SK-N-SH (cell line): ENCODE measurements at regions not wholly inside any gene's neighbourhood (a gene's known extent, or its start where the extent isn't known, plus 50 kb on each side); places are given as distances from the start of the nearest gene placed in this dataset.

Source experiments
- CTCF ChIA-PET: fragments of 300-600, 350-600 bp; formaldehyde crosslinking; extraction: SDS; loops from one replicate; lab custom pipeline; 2021; lab: Yijun Ruan, JAX
- POLR2A ChIA-PET: fragments of 350-600 bp; sonication (Branson Sonifier 250); formaldehyde crosslinking; extraction: SDS; loops from one replicate; lab custom pipeline; 2020; ENCODE audit warnings: antibody characterized with exemption, inconsistent platforms; lab: Yijun Ruan, JAX
- DNase-seq: peaks from one replicate; pipeline ENCODE4 v3.0.0; 2012
- H2AFZ ChIP-seq: fragments of 200-600 bp; sonication (generic); 2 replicates; pipeline ENCODE4 v1.8.1; 2016; ENCODE audit warnings: antibody characterized with exemption, mild to moderate bottlenecking, low read depth
- H3F3A ChIP-seq: fragments of 200-600 bp; sonication (generic); replicated peaks from 2 replicates; pipeline ENCODE3; 2016; ENCODE audit warnings: antibody characterized with exemption, mild to moderate bottlenecking; ENCODE audit not compliant: insufficient read depth
- H3K27ac ChIP-seq, 2 experiments: fragments of 200-500 bp in 1 of 2; fragments of 200-600 bp in 1 of 2; sonication (Bioruptor generic) in 1 of 2; sonication (generic), shearing (Covaris generic) in 1 of 2; 2 replicates each; pipeline versions ENCODE4 v1.5.1 to v1.6.1; 2014 to 2016; ENCODE audit warnings: low read depth in 2 of 2, inconsistent platforms in 1 of 2, low read length in 1 of 2, mild to moderate bottlenecking in 1 of 2, mixed read lengths in 1 of 2
- H3K27me3 ChIP-seq: fragments of 200-600 bp; sonication (generic), shearing (Covaris generic); 2 replicates; pipeline ENCODE4 v1.6.1; 2016; ENCODE audit warnings: mixed run types; ENCODE audit not compliant: insufficient read depth
- H3K36me3 ChIP-seq, 2 experiments: fragments of 200-500 bp in 1 of 2; fragments of 200-600 bp in 1 of 2; sonication (Bioruptor generic) in 1 of 2; sonication (generic) in 1 of 2; replicated peaks in 1 of 2; 2 replicates each; pipeline versions ENCODE3 to v1.5.1; 2014 to 2016; ENCODE audit warnings: low read length in 1 of 2, mild to moderate bottlenecking in 1 of 2; ENCODE audit not compliant: insufficient read depth in 2 of 2, control insufficient read depth in 1 of 2
- H3K4me1 ChIP-seq, 2 experiments: fragments of 200-500 bp in 1 of 2; fragments of 200-600 bp in 1 of 2; sonication (Bioruptor generic) in 1 of 2; sonication (generic), shearing (Covaris generic) in 1 of 2; 2 replicates each; pipeline versions ENCODE4 v1.5.1 to v1.6.1; 2014 to 2016; ENCODE audit warnings: low read depth in 1 of 2, low read length in 1 of 2, mixed run types in 1 of 2; ENCODE audit not compliant: insufficient read depth in 2 of 2, control insufficient read depth in 1 of 2
- H3K4me2 ChIP-seq: fragments of 200-600 bp; sonication (generic), shearing (Covaris generic); 2 replicates; pipeline ENCODE4 v1.6.1; 2017; ENCODE audit warnings: mixed run types
- H3K4me3 ChIP-seq, 2 experiments: fragments of 200-500 bp in 1 of 2; fragments of 200-600 bp in 1 of 2; sonication (Bioruptor generic) in 1 of 2; sonication (generic), shearing (Covaris generic) in 1 of 2; 2 replicates each; pipeline versions ENCODE4 v1.5.1 to v1.8.1; 2014 to 2016; ENCODE audit warnings: low read depth in 2 of 2, inconsistent platforms in 1 of 2, low read length in 1 of 2, mild to moderate bottlenecking in 1 of 2, mixed read lengths in 1 of 2, moderate library complexity in 1 of 2
- H3K79me2 ChIP-seq: fragments of 200-600 bp; sonication (generic); 2 replicates; pipeline ENCODE4 v1.8.1; 2017; ENCODE audit warnings: mild to moderate bottlenecking; ENCODE audit not compliant: insufficient read depth
- H3K9ac ChIP-seq: fragments of 200-600 bp; sonication (generic); 2 replicates; pipeline ENCODE4 v1.6.1; 2017; ENCODE audit warnings: mixed run types
- H3K9me2 ChIP-seq: fragments of 200-600 bp; sonication (generic); 2 replicates; pipeline ENCODE4 v1.6.1; 2017; ENCODE audit warnings: mixed run types
- H3K9me3 ChIP-seq: fragments of 200-600 bp; sonication (generic); 2 replicates; pipeline ENCODE4 v1.6.1; 2017; ENCODE audit warnings: mixed run types, mild to moderate bottlenecking, moderate library complexity
- H4K20me1 ChIP-seq: fragments of 200-600 bp; sonication (generic); 2 replicates; pipeline ENCODE4 v1.6.1; 2017; ENCODE audit warnings: mild to moderate bottlenecking, mixed run types; ENCODE audit not compliant: insufficient read depth
- ELF1 ChIP-seq: IDR thresholded peaks from 2 replicates; pipeline ENCODE4 v1.4.0; 2012
- EP300 ChIP-seq, 2 experiments: IDR thresholded peaks; 2 replicates each; pipeline versions ENCODE4 v1.4.0 to v1.6.1; 2012; ENCODE audit warnings: borderline replicate concordance in 1 of 2, low read depth in 1 of 2, low read length in 1 of 2
- FOXJ3 ChIP-seq: sonication (generic); formaldehyde crosslinking; IDR thresholded peaks from 2 replicates; pipeline ENCODE4 v1.5.1; 2020; ENCODE audit warnings: mild to moderate bottlenecking, missing genetic modification reagents
- FOXM1 ChIP-seq: IDR thresholded peaks from 2 replicates; pipeline ENCODE4 v1.4.0; 2012; ENCODE audit warnings: low read depth, mild to moderate bottlenecking
- GATA2 ChIP-seq: sonication (generic); formaldehyde crosslinking; IDR thresholded peaks from 2 replicates; pipeline ENCODE4 v1.5.0; 2020; ENCODE audit warnings: mild to moderate bottlenecking, missing genetic modification reagents
- MEF2A ChIP-seq: IDR thresholded peaks from 2 replicates; pipeline ENCODE4 v1.4.0; 2012; ENCODE audit warnings: low read depth, borderline replicate concordance
- MXI1 ChIP-seq: IDR thresholded peaks from 2 replicates; pipeline ENCODE4 v1.6.1; 2012; ENCODE audit warnings: mild to moderate bottlenecking, low read depth, low read length, improper control_type of control experiment
- NFIC ChIP-seq: IDR thresholded peaks from 2 replicates; pipeline ENCODE4 v1.4.0; 2012; ENCODE audit warnings: borderline replicate concordance
- NRF1 ChIP-seq: IDR thresholded peaks from 2 replicates; pipeline ENCODE4 v1.6.1; 2012; ENCODE audit warnings: low read depth, mild to moderate bottlenecking, low read length
- POLR2AphosphoS5 ChIP-seq: IDR thresholded peaks from 2 replicates; pipeline ENCODE4 v1.6.1; 2012; ENCODE audit warnings: low read depth, low read length
- RCOR1 ChIP-seq: fragments of 150-350 bp; IDR thresholded peaks from 2 replicates; pipeline ENCODE4 v1.6.1; 2017; ENCODE audit warnings: antibody characterized with exemption, low read length
- RFX5 ChIP-seq: IDR thresholded peaks from 2 replicates; pipeline ENCODE4 v1.6.1; 2012; ENCODE audit warnings: mild to moderate bottlenecking, improper control_type of control experiment, low read length
- RXRA ChIP-seq: IDR thresholded peaks from 2 replicates; pipeline ENCODE4 v1.4.0; 2012; ENCODE audit warnings: low read depth, mild to moderate bottlenecking, borderline replicate concordance
- SMC3 ChIP-seq: IDR thresholded peaks from 2 replicates; pipeline ENCODE4 v1.6.1; 2012; ENCODE audit warnings: low read depth, low read length, improper control_type of control experiment
- TAF1 ChIP-seq: IDR thresholded peaks from 2 replicates; pipeline ENCODE4 v1.6.1; 2012; ENCODE audit warnings: low read depth, mild to moderate bottlenecking, low read length, moderate library complexity, borderline replicate concordance
- TCF12 ChIP-seq: IDR thresholded peaks from 2 replicates; pipeline ENCODE4 v1.4.0; 2012
- TEAD4 ChIP-seq: IDR thresholded peaks from 2 replicates; pipeline ENCODE4 v1.4.0; 2012; ENCODE audit warnings: mild to moderate bottlenecking, borderline replicate concordance; ENCODE audit not compliant: insufficient read depth
- YY1 ChIP-seq: IDR thresholded peaks from 2 replicates; pipeline ENCODE4 v1.4.0; 2012; ENCODE audit warnings: low read depth, mild to moderate bottlenecking
- WGBS: methylation state at CpG from one replicate; pipeline ENCODE4 v1.1.6; 2017; ENCODE audit warnings: low lambda C conversion rate; 5-methylcytosine and 5-hydroxymethylcytosine counted together
- TF ChIP-seq, protein P1 (sequence below): IDR thresholded peaks from 2 replicates; pipeline ENCODE4; 2012
- TF ChIP-seq, protein P2 (sequence below): fragments of 200-600 bp; sonication (generic); IDR thresholded peaks from 2 replicates; pipeline ENCODE4 v1.6.1; 2017; ENCODE audit warnings: antibody characterized with exemption, mild to moderate bottlenecking, moderate library complexity
- TF ChIP-seq, protein P3 (sequence below): IDR thresholded peaks from 2 replicates; pipeline ENCODE4 v1.4.0; 2012; ENCODE audit warnings: low read depth, borderline replicate concordance
- TF ChIP-seq, protein P4 (sequence below): fragments of 150-350 bp; IDR thresholded peaks from 2 replicates; pipeline ENCODE4 v1.6.1; 2016; ENCODE audit warnings: mild to moderate bottlenecking, low read depth, low read length

DNA sequence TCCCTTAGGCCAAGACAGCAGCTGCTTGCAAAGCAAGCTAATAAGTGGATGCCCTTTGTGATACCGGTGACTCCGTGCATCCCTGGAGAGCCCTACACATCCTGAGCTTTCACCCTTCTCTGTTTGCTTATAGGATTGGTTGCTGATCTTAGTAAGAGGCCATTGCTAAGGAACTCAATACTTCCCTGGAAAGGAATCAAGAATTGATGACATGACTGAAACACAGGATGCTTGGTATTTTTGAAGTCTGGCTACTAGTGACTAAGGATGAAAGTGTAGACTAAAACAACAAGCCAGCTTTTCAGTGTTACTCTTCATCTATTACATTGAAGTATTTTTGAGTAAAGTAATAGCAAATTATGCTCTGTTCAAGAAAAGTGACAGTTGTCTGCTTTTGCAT lies 123.0 kb upstream of the SERPINE2 start:
- Histone ChIP-seq H3K4me3 (no peak overlapping the region), H3K4me1 (peaks cover 4 to 15% of the 10 kb centered on the region in 2 experiments; a peak in 3 of 4 replicates), H3K4me2 (peak overlapping the region; percentile 32; the same call in 1 of the 2 replicates), H3K27ac (peak overlapping the region; percentile 43 to 61; a peak in 3 of 4 replicates), H2AFZ (no peak overlapping the region), H3K9me2 (no peaks in the 10 kb centered on the region), H3K36me3 (no peaks in the 10 kb centered on the region), H4K20me1 (no peaks in the 10 kb centered on the region), H3F3A (peaks cover 28% of the 10 kb centered on the region), H3K27me3 (no peaks in the 10 kb centered on the region), H3K9ac (no peak overlapping the region), H3K9me3 (no peaks in the 10 kb centered on the region)
- ChIA-PET CTCF (no interaction called here), POLR2A (no interaction called here)
- DNase-seq, result no peak
- TF ChIP-seq NFIC (peak; percentile 45; the same call in 1 of the 2 replicates), TCF12 (peak; percentile 51), MXI1 (no peak), EP300 (IDR thresholded peaks at IDR 0.05; ENCODE audit: borderline replicate concordance in 1 of 2, low read depth in 1 of 2, low read length in 1 of 2) (0 out of 4 replicates have a peak, but pooled peaks of 1 of the 2 experiments have one; percentile 18)
- TF ChIP-seq, all 33 proteins: peak for 3
- WGBS, result 84% methylated on average over 2 of the region's 2 CpGs
- H3K79me2 ChIP-seq, result no peaks in the 10 kb centered on the region

DNA sequence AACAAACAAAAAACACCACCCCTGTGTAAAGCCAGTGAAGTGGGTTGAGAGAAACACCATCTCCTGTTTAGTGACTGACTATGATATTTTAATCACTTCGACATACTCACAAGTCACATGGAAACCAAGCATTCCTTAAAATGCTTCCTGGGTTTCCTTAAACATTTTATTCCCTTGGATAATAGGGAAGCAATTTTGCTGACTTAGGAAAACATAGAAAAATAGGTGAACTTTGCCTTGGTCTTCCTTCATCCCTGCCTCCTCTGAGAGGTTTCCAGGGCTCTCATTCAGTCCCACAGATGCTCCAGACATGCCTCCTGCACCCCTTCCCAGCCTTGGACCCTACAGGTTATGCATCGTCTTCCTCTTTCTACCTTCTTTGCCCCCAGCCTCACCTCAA lies 122.6 kb upstream of the SERPINE2 start:
- Histone ChIP-seq H3K9me3 (no peaks in the 10 kb centered on the region), H3K9me2 (no peaks in the 10 kb centered on the region), H3K36me3 (no peaks in the 10 kb centered on the region), H3K9ac (no peak overlapping the region), H3K4me3 (no peak overlapping the region), H3K4me2 (peak overlapping the region; percentile 32; the same call in 1 of the 2 replicates), H2AFZ (no peak overlapping the region), H3F3A (peaks cover 28% of the 10 kb centered on the region), H3K27ac (peak overlapping the region in 1 of 2 experiments; percentile 61; a peak in 2 of 4 replicates), H3K4me1 (peaks cover 4 to 15% of the 10 kb centered on the region in 2 experiments; a peak in 3 of 4 replicates), H3K79me2 (no peaks in the 10 kb centered on the region), H3K27me3 (no peaks in the 10 kb centered on the region), H4K20me1 (no peaks in the 10 kb centered on the region)
- DNase-seq, result no peak
- WGBS, result 75% methylated on average over 2 of the region's 2 CpGs
- TF ChIP-seq RXRA, result no peak
- no peak for TF ChIP-seq RFX5
- no peak for TF ChIP-seq SMC3
- TF ChIP-seq, protein P1, sequence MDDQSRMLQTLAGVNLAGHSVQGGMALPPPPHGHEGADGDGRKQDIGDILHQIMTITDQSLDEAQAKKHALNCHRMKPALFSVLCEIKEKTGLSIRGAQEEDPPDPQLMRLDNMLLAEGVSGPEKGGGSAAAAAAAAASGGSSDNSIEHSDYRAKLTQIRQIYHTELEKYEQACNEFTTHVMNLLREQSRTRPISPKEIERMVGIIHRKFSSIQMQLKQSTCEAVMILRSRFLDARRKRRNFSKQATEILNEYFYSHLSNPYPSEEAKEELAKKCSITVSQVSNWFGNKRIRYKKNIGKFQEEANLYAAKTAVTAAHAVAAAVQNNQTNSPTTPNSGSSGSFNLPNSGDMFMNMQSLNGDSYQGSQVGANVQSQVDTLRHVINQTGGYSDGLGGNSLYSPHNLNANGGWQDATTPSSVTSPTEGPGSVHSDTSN, result no peak
- no peak for TF ChIP-seq NRF1
- TF ChIP-seq YY1, result no peak
- no peak for TF ChIP-seq ELF1
- no peak for TF ChIP-seq POLR2AphosphoS5
- no peak for TF ChIP-seq EP300 (IDR thresholded peaks at IDR 0.05; ENCODE audit: borderline replicate concordance in 1 of 2, low read depth in 1 of 2, low read length in 1 of 2)
- no peak for TF ChIP-seq TEAD4
- TF ChIP-seq MEF2A, result no peak
- TF ChIP-seq, protein P2, sequence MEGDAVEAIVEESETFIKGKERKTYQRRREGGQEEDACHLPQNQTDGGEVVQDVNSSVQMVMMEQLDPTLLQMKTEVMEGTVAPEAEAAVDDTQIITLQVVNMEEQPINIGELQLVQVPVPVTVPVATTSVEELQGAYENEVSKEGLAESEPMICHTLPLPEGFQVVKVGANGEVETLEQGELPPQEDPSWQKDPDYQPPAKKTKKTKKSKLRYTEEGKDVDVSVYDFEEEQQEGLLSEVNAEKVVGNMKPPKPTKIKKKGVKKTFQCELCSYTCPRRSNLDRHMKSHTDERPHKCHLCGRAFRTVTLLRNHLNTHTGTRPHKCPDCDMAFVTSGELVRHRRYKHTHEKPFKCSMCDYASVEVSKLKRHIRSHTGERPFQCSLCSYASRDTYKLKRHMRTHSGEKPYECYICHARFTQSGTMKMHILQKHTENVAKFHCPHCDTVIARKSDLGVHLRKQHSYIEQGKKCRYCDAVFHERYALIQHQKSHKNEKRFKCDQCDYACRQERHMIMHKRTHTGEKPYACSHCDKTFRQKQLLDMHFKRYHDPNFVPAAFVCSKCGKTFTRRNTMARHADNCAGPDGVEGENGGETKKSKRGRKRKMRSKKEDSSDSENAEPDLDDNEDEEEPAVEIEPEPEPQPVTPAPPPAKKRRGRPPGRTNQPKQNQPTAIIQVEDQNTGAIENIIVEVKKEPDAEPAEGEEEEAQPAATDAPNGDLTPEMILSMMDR, result no peak
- no peak for TF ChIP-seq GATA2 (CRISPR knock-in tag)
- TF ChIP-seq, protein P3, sequence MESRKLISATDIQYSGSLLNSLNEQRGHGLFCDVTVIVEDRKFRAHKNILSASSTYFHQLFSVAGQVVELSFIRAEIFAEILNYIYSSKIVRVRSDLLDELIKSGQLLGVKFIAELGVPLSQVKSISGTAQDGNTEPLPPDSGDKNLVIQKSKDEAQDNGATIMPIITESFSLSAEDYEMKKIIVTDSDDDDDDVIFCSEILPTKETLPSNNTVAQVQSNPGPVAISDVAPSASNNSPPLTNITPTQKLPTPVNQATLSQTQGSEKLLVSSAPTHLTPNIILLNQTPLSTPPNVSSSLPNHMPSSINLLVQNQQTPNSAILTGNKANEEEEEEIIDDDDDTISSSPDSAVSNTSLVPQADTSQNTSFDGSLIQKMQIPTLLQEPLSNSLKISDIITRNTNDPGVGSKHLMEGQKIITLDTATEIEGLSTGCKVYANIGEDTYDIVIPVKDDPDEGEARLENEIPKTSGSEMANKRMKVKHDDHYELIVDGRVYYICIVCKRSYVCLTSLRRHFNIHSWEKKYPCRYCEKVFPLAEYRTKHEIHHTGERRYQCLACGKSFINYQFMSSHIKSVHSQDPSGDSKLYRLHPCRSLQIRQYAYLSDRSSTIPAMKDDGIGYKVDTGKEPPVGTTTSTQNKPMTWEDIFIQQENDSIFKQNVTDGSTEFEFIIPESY, result no peak
- TF ChIP-seq TCF12, result no peak
- no peak for TF ChIP-seq TAF1
- no peak for TF ChIP-seq RCOR1
- TF ChIP-seq FOXJ3, result no peak
- TF ChIP-seq, protein P4, sequence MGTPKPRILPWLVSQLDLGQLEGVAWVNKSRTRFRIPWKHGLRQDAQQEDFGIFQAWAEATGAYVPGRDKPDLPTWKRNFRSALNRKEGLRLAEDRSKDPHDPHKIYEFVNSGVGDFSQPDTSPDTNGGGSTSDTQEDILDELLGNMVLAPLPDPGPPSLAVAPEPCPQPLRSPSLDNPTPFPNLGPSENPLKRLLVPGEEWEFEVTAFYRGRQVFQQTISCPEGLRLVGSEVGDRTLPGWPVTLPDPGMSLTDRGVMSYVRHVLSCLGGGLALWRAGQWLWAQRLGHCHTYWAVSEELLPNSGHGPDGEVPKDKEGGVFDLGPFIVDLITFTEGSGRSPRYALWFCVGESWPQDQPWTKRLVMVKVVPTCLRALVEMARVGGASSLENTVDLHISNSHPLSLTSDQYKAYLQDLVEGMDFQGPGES, result no peak
- no peak for TF ChIP-seq FOXM1
- POLR2A ChIA-PET, result no interaction called here
- CTCF ChIA-PET, result no interaction called here
